CD4-positive, alpha-beta memory T cell (primary cell): ENCODE measurements at regions not wholly inside any gene's neighbourhood (a gene's known extent, or its start where the extent isn't known, plus 50 kb on each side); places are given as distances from the start of the nearest gene placed in this dataset.
A peak's percentile ranks its signal among the peaks of the same experiment; 100 is the strongest.
"Not testable (repeated sequence)": the region's sequence is repeated elsewhere in the genome, so short reads cannot be mapped to it uniquely, and the experiment has no call there.

Source experiments
- CTCF ChIA-PET: fragments of 350-600 bp; sonication (Branson Sonifier 250); formaldehyde crosslinking; loops from one replicate; lab custom pipeline; 2021; ENCODE audit warnings: inconsistent platforms; ENCODE audit not compliant: partially characterized antibody; lab: Charles Lee
- POLR2A ChIA-PET: fragments of 350-600 bp; sonication (Branson Sonifier 250); formaldehyde crosslinking; loops from one replicate; lab custom pipeline; 2021; ENCODE audit not compliant: partially characterized antibody; lab: Charles Lee
- DNase-seq, 5 donors: peaks; one replicate each; pipeline versions ENCODE4 v3.0.0 to v3.0.0-alpha.2; 2020 to 2022; ENCODE audit warnings: mixed read lengths in 1 of 5
- H3K27ac ChIP-seq: one replicate; pipeline ENCODE4 v1.7.0; 2013; ENCODE audit warnings: low read depth, low read length
- H3K27me3 ChIP-seq: 2 replicates; pipeline ENCODE4 v1.7.0; 2013; ENCODE audit warnings: mild to moderate bottlenecking, low read length, moderate library complexity; ENCODE audit not compliant: insufficient read depth
- H3K36me3 ChIP-seq: 2 replicates; pipeline ENCODE4 v1.7.0; 2013; ENCODE audit warnings: mild to moderate bottlenecking, low read length, moderate library complexity; ENCODE audit not compliant: insufficient read depth
- H3K4me1 ChIP-seq: 2 replicates; pipeline ENCODE4 v1.7.0; 2013; ENCODE audit warnings: mild to moderate bottlenecking, low read length, moderate library complexity; ENCODE audit not compliant: insufficient read depth
- H3K4me3 ChIP-seq, 2 donors: one replicate each; pipeline ENCODE4 v1.7.0; 2013; ENCODE audit warnings: low read length in 2 of 2, mild to moderate bottlenecking in 1 of 2
- H3K9me3 ChIP-seq, 2 donors: one replicate each; pipeline ENCODE4 v1.7.0; 2013; ENCODE audit warnings: low read length in 2 of 2, control low read depth in 1 of 2; ENCODE audit not compliant: control insufficient read depth in 1 of 2
- H3K27ac Mint-ChIP-seq, 7 donors: one replicate each; pipeline ENCODE4 v1.8.0; 2020 to 2021; ENCODE audit warnings: mixed read lengths in 7 of 7, mild to moderate bottlenecking in 6 of 7, inconsistent platforms in 3 of 7, moderate library complexity in 3 of 7
- H3K27me3 Mint-ChIP-seq, 2 donors: one replicate each; pipeline ENCODE4 v1.8.0; 2020 to 2021; ENCODE audit warnings: mixed read lengths in 2 of 2
- H3K36me3 Mint-ChIP-seq, 2 donors: one replicate each; pipeline ENCODE4 v1.8.0; 2020 to 2021; ENCODE audit warnings: mixed read lengths in 2 of 2, inconsistent platforms in 1 of 2, mild to moderate bottlenecking in 1 of 2
- H3K4me1 Mint-ChIP-seq, 4 donors: one replicate each; pipeline ENCODE4 v1.8.0; 2020 to 2021; ENCODE audit warnings: mixed read lengths in 4 of 4, mild to moderate bottlenecking in 1 of 4
- H3K4me3 Mint-ChIP-seq, 8 donors: one replicate each; pipeline ENCODE4 v1.8.0; 2020 to 2021; ENCODE audit warnings: mixed read lengths in 8 of 8, mild to moderate bottlenecking in 7 of 8, moderate library complexity in 6 of 8, inconsistent platforms in 3 of 8
- H3K9me3 Mint-ChIP-seq, 8 donors: one replicate each; pipeline ENCODE4 v1.8.0; 2020 to 2021; ENCODE audit warnings: mixed read lengths in 8 of 8, mild to moderate bottlenecking in 5 of 8, inconsistent platforms in 3 of 8, moderate library complexity in 1 of 8
- intact Hi-C: fragments of 100-400 bp; cut with micrococcal nuclease; formaldehyde crosslinking; loops from one replicate; pipeline ENCODE4 v1.15.1; 2023

DNA sequence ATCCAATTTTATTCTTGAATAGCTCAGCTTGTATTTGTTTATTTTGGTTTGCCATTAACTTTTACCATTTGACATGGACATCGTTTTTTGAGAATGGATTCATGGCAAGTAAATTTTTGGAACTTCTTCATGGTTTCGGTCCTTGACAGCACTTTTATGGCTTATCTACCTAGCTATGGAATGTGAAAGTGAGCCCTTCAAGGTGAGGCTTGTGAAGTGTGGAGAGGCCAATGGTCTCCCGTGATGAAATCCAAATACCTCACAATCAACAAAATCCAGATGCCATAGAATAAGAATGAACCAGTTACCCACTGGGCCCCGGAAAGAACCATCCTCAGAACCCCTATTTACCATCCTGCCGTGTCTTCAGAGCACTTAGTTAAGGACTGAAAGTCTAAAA, 978.8 kb downstream of the FSCB start:
- H3K36me3 ChIP-seq, result no peaks in the 10 kb centered on the region
- Mint-ChIP-seq H3K27ac (no peak overlapping the region), H3K4me1 (no peaks in the 10 kb centered on the region), H3K36me3 (no peaks in the 10 kb centered on the region), H3K27me3 (no peaks in the 10 kb centered on the region), H3K4me3 (no peak overlapping the region), H3K9me3 (peaks cover 0 to 11% (median 2%) of the 10 kb centered on the region in 8 donors)
- no peak overlapping the region for H3K4me3 ChIP-seq
- intact Hi-C loops, result no loop called here
- H3K4me1 ChIP-seq, result no peaks in the 10 kb centered on the region
- H3K27ac ChIP-seq, result no peak overlapping the region
- no peak for DNase-seq
- H3K9me3 ChIP-seq, result no peaks in the 10 kb centered on the region
- ChIA-PET POLR2A (no interaction called here), CTCF (no interaction called here)
- H3K27me3 ChIP-seq, result no peaks in the 10 kb centered on the region

DNA sequence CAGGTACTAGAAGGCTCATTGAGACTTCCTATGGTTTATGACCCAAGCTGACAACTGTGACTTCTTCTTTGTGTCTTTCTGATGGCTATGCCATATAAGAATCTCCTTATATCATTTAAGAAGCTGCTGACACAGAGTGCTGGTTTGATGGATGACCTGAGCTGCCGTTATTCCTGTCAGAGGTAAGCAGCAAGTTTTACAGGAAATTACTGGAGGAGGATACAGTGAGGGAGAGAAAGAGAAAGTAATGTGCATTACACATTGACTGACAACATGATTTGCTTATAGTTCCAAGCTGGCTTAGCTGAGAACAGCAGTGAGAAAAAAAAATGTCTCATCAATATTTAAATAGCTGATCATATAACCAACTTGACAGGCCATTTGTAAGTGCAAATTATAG, 981.4 kb downstream of the FSCB start:
- no peaks in the 10 kb centered on the region for H3K36me3 Mint-ChIP-seq
- peaks cover 0 to 6% (median 1%) of the 10 kb centered on the region in 8 donors for H3K9me3 Mint-ChIP-seq
- H3K9me3 ChIP-seq, result no peaks in the 10 kb centered on the region
- intact Hi-C loops, result no loop called here
- H3K27ac Mint-ChIP-seq, result no peak overlapping the region
- ChIA-PET POLR2A (no interaction called here), CTCF (no interaction called here)
- no peaks in the 10 kb centered on the region for H3K4me1 Mint-ChIP-seq
- H3K27me3 ChIP-seq, result no peaks in the 10 kb centered on the region
- H3K27me3 Mint-ChIP-seq, result no peaks in the 10 kb centered on the region
- H3K4me1 ChIP-seq, result no peaks in the 10 kb centered on the region
- no peak overlapping the region for H3K4me3 ChIP-seq
- H3K4me3 Mint-ChIP-seq, result no peak overlapping the region
- no peaks in the 10 kb centered on the region for H3K36me3 ChIP-seq
- no peak overlapping the region for H3K27ac ChIP-seq
- no peak for DNase-seq

DNA sequence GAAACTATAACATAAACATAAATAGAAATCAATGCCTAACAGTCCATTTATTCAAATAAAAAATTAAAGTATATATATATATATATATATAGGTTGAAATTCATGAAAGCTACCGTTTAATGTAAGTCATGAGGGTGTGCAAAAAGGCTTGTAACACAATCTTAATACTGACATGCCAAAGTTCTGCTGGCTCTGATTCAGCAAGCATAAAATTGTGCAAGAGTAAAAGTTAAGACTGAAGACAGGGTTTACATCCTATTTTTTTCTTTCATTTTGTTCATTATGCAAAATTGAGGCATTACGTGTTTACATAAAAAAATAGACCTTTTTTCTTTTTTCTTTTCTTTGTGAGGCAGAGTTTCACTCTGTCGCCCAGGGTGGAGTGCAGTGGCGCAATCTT, 984.2 kb downstream of the FSCB start:
- no peaks in the 10 kb centered on the region for H3K4me1 ChIP-seq
- no peaks in the 10 kb centered on the region for H3K36me3 Mint-ChIP-seq
- H3K27ac ChIP-seq, result no peak overlapping the region
- no peaks in the 10 kb centered on the region for H3K9me3 ChIP-seq
- H3K4me1 Mint-ChIP-seq, result no peaks in the 10 kb centered on the region
- intact Hi-C loops, result no loop called here
- H3K36me3 ChIP-seq, result no peaks in the 10 kb centered on the region
- ChIA-PET CTCF (no interaction called here), POLR2A (no interaction called here)
- H3K9me3 Mint-ChIP-seq, result peaks cover 0 to 22% (median 6%) of the 10 kb centered on the region in 8 donors
- DNase-seq, result no peak
- no peak overlapping the region for H3K4me3 Mint-ChIP-seq
- H3K27ac Mint-ChIP-seq, result no peak overlapping the region
- H3K27me3 ChIP-seq, result no peaks in the 10 kb centered on the region
- H3K4me3 ChIP-seq, result no peak overlapping the region
- H3K27me3 Mint-ChIP-seq, result no peaks in the 10 kb centered on the region

DNA sequence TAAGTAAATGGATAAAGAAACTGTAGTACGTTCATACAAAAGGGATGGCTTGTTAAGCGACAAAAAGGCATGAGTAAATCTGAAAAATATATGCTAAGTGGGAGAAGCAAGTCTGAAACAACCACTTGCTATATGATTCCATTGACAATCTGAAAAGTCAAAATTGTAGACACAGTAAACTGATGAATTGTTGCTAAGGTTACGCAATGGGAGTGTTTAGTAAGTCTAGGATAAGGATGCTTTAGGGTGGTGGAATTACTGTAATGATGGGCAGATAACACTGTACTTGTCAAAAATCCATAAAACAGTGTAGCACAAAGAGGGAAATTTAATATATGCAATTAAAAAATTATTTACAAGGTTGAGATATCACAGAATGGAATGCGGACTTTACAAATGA, 984.9 kb downstream of the FSCB start:
- no peak overlapping the region for H3K4me3 Mint-ChIP-seq

DNA sequence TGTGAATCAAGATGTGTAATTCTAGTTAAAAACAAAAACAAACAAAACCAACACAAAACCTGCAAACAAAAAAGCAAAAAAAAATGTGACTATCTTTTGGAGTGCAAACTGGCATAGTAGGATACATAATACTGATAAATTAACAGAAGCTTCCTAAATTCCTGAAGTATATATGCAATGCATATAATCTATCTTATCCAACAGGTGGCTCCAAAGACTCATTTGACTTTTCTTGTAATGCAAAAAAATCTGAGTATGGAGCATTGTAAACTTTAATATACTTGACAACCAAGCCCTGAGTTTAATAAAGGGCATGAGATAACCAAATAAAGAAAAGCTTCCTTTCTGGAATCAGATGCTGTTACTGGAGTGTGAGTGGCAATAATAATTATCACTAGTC, 1003.6 kb downstream of the FSCB start:
- intact Hi-C loops, result no loop called here
- Histone ChIP-seq H3K27ac (no peak overlapping the region), H3K9me3 (no peaks in the 10 kb centered on the region), H3K36me3 (no peaks in the 10 kb centered on the region), H3K4me3 (no peak overlapping the region), H3K27me3 (no peaks in the 10 kb centered on the region), H3K4me1 (no peaks in the 10 kb centered on the region)
- Mint-ChIP-seq H3K9me3 (peaks cover 0 to 10% (median 2%) of the 10 kb centered on the region in 8 donors), H3K36me3 (no peaks in the 10 kb centered on the region), H3K4me3 (no peak overlapping the region), H3K27me3 (no peaks in the 10 kb centered on the region), H3K4me1 (no peaks in the 10 kb centered on the region), H3K27ac (no peak overlapping the region)
- CTCF ChIA-PET, result no interaction called here
- POLR2A ChIA-PET, result no interaction called here
- DNase-seq, result no peak

More for the DNA sequence above, 984.9 kb downstream of the FSCB start:
- no peak overlapping the region for H3K27ac ChIP-seq
- no peak overlapping the region for H3K4me3 ChIP-seq
- no peaks in the 10 kb centered on the region for H3K4me1 ChIP-seq
- no peak for DNase-seq
- Mint-ChIP-seq H3K4me1 (no peaks in the 10 kb centered on the region), H3K27me3 (no peaks in the 10 kb centered on the region), H3K9me3 (peaks cover 0 to 25% (median 9%) of the 10 kb centered on the region in 8 donors), H3K27ac (no peak overlapping the region), H3K36me3 (no peaks in the 10 kb centered on the region)
- POLR2A ChIA-PET, result no interaction called here
- H3K27me3 ChIP-seq, result no peaks in the 10 kb centered on the region
- CTCF ChIA-PET, result no interaction called here
- intact Hi-C loops, result no loop called here
- H3K9me3 ChIP-seq, result no peaks in the 10 kb centered on the region
- no peaks in the 10 kb centered on the region for H3K36me3 ChIP-seq

DNA sequence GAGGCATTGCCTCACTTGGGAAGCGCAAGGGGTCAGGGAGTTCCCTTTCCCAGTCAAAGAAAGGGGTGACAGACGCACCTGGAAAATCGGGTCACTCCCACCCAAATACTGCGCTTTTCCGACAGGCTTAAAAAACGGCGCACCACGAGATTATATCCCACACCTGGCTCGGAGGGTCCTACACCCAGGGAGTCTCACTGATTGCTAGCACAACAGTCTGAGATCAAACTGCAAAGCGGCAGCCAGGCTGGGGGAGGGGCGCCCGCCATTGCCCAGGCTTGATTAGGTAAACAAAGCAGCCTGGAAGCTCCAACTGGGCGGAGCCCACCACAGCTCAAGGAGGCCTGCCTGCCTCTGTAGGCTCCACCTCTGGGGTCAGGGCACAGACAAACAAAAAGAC, 1014.7 kb downstream of the FSCB start:
- H3K27me3 Mint-ChIP-seq, H3K4me1 ChIP-seq, H3K36me3 ChIP-seq, H3K9me3 ChIP-seq, H3K27me3 ChIP-seq, H3K4me1 Mint-ChIP-seq, H3K36me3 Mint-ChIP-seq, H3K27ac ChIP-seq, POLR2A ChIA-PET, intact Hi-C loops, H3K4me3 Mint-ChIP-seq, H3K4me3 ChIP-seq, CTCF ChIA-PET, H3K27ac Mint-ChIP-seq: not testable (repeated sequence)
- DNase-seq, result peak in 1 of 5 donors; percentile 25
- H3K9me3 Mint-ChIP-seq, result peaks cover 0 to 13% (median 2%) of the 10 kb centered on the region in 8 donors

DNA sequence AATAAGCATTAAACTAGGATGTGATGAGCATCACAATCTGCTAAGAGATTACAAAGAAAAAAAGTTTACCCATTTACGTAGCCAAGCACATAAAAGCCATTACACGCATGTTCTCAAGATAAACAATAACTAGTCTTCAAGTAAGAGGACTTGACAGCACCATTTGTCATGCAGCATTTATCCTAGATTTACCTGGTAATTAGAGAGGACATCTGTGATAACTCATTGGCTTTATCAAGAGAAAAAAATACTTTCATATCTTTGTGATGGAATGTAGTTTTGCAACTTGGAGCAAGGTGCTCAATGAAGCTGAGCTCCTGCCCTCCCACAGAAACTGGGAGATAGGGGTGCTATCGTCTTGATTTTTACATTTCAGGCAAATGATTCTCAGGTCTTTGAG, 1023.7 kb downstream of the FSCB start:
- Histone ChIP-seq H3K4me1 (no peaks in the 10 kb centered on the region), H3K4me3 (no peak overlapping the region), H3K9me3 (no peaks in the 10 kb centered on the region), H3K36me3 (no peaks in the 10 kb centered on the region), H3K27ac (no peak overlapping the region), H3K27me3 (no peaks in the 10 kb centered on the region)
- POLR2A ChIA-PET, result no interaction called here
- Mint-ChIP-seq H3K27ac (no peak overlapping the region), H3K4me1 (no peaks in the 10 kb centered on the region), H3K9me3 (peaks cover 0 to 5% (median 1%) of the 10 kb centered on the region in 8 donors), H3K4me3 (no peak overlapping the region), H3K36me3 (no peaks in the 10 kb centered on the region), H3K27me3 (no peaks in the 10 kb centered on the region)
- no peak for DNase-seq
- intact Hi-C loops, result no loop called here
- CTCF ChIA-PET, result no interaction called here

DNA sequence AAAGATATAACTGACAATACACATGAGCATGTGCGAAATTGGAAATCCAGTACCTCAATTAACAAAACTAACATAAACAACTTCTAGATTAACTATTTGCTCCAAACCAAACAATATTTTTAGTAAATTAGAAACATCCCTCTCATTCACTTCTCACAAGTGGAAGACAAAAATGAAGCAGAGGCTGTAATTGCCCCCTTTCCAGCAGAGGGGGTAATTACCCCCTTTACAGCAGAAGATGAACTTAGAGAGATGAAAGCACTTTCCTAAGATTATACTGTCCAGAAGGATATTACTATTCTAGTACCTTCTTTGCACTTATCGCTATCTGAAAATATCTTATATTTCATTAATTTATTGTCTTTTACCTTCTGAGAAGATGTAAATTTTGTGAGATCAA, 1025.2 kb downstream of the FSCB start:
- no peaks in the 10 kb centered on the region for H3K27me3 ChIP-seq
- H3K27ac ChIP-seq, result no peak overlapping the region
- DNase-seq, result no peak
- ChIA-PET CTCF (no interaction called here), POLR2A (no interaction called here)
- H3K27ac Mint-ChIP-seq, result no peak overlapping the region
- intact Hi-C loops, result no loop called here
- H3K36me3 Mint-ChIP-seq, result no peaks in the 10 kb centered on the region
- H3K9me3 Mint-ChIP-seq, result peaks cover 0 to 10% (median 1%) of the 10 kb centered on the region in 8 donors
- no peaks in the 10 kb centered on the region for H3K4me1 ChIP-seq
- H3K4me1 Mint-ChIP-seq, result no peaks in the 10 kb centered on the region
- H3K9me3 ChIP-seq, result no peaks in the 10 kb centered on the region
- H3K4me3 Mint-ChIP-seq, result no peak overlapping the region
- H3K36me3 ChIP-seq, result no peaks in the 10 kb centered on the region
- H3K4me3 ChIP-seq, result no peak overlapping the region
- no peaks in the 10 kb centered on the region for H3K27me3 Mint-ChIP-seq
